Adipocyte (in vitro differentiated cells): ENCODE measurements at regions not wholly inside any gene's neighbourhood (a gene's known extent, or its start where the extent isn't known, plus 50 kb on each side); places are given as distances from the start of the nearest gene placed in this dataset.

Experiments used
- DNase-seq: peaks from one replicate; pipeline ENCODE4 v3.0.0-alpha.2; 2015; ENCODE audit warnings: low read depth
- H3K27me3 ChIP-seq: replicated peaks from 2 replicates; pipeline ENCODE4 v1.7.0; 2013; ENCODE audit warnings: mild to moderate bottlenecking, low read length, moderate library complexity; ENCODE audit not compliant: control insufficient read depth, insufficient read depth
- H3K36me3 ChIP-seq: 2 replicates; pipeline ENCODE4 v1.7.0; 2013; ENCODE audit warnings: low read length, mild to moderate bottlenecking, moderate library complexity; ENCODE audit not compliant: control insufficient read depth, insufficient read depth, severe bottlenecking
- H3K4me1 ChIP-seq: 2 replicates; pipeline ENCODE4 v1.7.0; 2013; ENCODE audit warnings: mild to moderate bottlenecking, low read length, moderate library complexity; ENCODE audit not compliant: control insufficient read depth, insufficient read depth
- H3K4me3 ChIP-seq: 2 replicates; pipeline ENCODE4 v1.7.0; 2013; ENCODE audit warnings: mild to moderate bottlenecking, low read length, moderate library complexity
- H3K9ac ChIP-seq: 2 replicates; pipeline ENCODE4 v1.7.0; 2013; ENCODE audit warnings: mild to moderate bottlenecking, low read length, moderate library complexity
- H3K9me3 ChIP-seq: 2 replicates; pipeline ENCODE4 v1.7.0; 2013; ENCODE audit warnings: mild to moderate bottlenecking, low read length, moderate library complexity; ENCODE audit not compliant: control insufficient read depth

DNA sequence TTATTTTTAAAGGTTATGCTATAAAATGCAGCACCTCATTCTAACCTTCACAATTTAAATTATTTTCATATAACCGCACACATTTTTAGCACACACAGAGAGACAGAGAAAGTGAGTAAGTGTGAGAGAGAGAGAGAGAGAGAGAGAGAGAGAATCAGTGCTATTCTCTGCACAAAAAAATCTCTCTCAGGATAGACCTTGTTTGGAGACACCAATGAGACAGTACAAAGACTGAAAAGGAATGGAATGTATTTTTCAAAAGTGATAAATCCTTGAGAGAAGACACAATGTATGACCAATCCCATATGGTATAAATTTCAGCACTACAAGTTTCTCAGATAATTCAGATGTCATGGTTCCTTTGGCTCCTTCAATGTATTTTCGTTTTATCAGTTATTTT, 132.1 kb upstream of the PCDH18 start:
- peak; percentile 59 for DNase-seq
- no peaks in the 10 kb centered on the region for H3K27me3 ChIP-seq
- peak overlapping the region; percentile 40 for H3K4me3 ChIP-seq
- peaks cover 59% of the 10 kb centered on the region for H3K4me1 ChIP-seq
- H3K9ac ChIP-seq, result peak overlapping the region; percentile 74
- H3K9me3 ChIP-seq, result peaks cover 12% of the 10 kb centered on the region
- no peaks in the 10 kb centered on the region for H3K36me3 ChIP-seq

DNA sequence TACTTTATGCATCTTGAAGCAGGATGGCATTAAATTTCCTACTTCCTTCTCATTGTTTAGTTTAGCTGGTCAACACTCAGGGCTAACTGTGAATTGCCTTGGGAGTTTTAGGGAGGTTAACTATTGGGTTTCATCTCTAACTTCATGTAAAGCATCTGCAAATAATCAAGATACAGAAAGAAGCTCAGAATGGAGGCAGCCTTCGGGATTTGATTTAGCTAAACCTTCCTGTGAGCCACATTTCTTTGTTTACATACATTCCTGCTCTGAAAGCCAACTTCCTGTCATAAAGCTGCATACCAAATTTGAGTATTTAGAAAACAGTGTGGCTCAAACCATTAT, 131.7 kb upstream of the PCDH18 start:
- DNase-seq, result peak; percentile 90

DNA sequence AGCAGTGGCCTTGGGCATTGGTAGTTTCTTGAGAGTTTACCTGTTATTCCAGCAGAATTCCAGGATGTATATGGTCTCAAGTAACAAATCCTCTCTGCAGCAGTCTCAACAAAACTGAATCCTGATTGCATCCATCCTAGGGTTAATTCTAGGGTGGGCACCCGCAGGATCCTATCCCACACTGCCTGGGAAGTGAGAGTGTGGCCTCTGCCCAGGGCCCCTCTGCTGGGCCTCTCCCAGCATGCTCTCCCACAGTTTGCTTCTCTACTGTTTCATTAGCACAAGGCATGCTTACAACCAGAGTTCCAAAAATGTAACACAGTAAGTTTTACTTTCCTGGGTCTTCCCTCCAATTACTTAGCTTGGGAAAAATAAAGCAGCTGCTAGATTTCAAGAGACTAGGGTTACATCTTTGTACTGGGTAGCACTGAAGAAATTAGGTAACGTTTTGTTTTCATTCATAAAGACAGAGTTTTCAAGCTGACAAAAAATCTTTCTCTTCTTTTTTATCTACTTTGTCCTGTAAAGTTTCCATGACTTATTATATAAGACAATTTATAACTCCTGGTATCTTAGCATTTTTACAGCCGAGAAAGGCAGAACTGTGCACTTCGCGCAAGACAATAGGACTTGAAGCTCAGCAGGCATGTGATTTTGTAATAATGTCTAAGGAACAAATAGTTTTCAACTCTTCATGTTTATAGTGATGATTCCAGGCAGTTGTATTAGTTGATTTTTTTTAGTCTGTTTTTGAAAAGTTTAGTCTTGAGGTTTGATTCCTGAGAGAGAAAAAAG, 131.2 kb upstream of the PCDH18 start:
- peaks cover 12% of the 10 kb centered on the region for H3K9me3 ChIP-seq
- H3K36me3 ChIP-seq, result no peaks in the 10 kb centered on the region
- H3K4me3 ChIP-seq, result peak overlapping the region; percentile 40
- DNase-seq, result peak; percentile 46
- peak overlapping the region; percentile 74 for H3K9ac ChIP-seq
- H3K27me3 ChIP-seq, result no peaks in the 10 kb centered on the region
- peaks cover 64% of the 10 kb centered on the region for H3K4me1 ChIP-seq

More for the DNA sequence above, 131.7 kb upstream of the PCDH18 start:
- Histone ChIP-seq H3K9ac (peak overlapping the region; percentile 74), H3K27me3 (no peaks in the 10 kb centered on the region), H3K36me3 (no peaks in the 10 kb centered on the region), H3K9me3 (peaks cover 12% of the 10 kb centered on the region), H3K4me1 (peaks cover 59% of the 10 kb centered on the region), H3K4me3 (peak overlapping the region; percentile 40)

DNA sequence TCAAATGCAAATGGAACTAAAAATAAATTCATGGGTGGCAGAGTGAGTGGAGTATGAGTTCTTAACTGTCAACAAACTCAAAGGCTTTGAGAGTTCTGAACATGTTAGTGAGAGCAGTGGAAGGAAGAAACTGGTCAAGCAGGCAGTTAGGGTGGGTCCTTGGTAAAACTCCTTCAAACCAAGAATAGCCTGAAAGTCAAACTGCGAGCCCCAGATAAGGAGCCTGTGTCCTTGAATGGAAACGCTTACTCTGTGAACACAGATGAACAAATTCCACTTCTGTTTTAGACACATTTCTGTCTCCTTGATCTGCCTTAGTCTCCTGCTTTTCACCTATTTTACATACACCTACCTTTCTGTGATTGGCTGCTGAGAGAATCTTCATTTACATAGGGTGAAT, 129.4 kb upstream of the PCDH18 start:
- H3K4me3 ChIP-seq, result peak overlapping the region; percentile 58
- no peaks in the 10 kb centered on the region for H3K27me3 ChIP-seq
- peaks cover 68% of the 10 kb centered on the region for H3K4me1 ChIP-seq
- no peak for DNase-seq
- H3K36me3 ChIP-seq, result no peaks in the 10 kb centered on the region
- H3K9ac ChIP-seq, result peak overlapping the region; percentile 89
- peaks cover 12% of the 10 kb centered on the region for H3K9me3 ChIP-seq

DNA sequence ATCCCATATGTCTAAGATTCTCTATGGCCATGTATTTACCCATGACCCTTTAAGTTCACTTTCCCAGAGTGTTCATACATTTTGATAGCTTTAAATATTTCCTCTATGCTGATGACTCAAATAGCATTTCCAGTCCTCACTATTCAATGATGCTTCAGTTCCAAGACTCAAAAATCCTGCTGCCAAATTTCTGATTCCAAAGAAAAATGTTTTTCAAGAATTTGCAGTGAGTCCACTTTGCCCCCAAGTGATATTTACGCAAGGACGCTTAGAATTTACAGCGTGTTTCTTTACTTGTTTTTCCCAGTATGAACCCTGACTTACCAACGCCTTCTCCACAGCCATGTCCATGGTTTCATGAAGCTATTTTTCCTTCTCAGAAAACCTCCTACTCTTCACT, 127.9 kb upstream of the PCDH18 start:
- Histone ChIP-seq H3K36me3 (no peaks in the 10 kb centered on the region), H3K9me3 (peaks cover 12% of the 10 kb centered on the region), H3K4me1 (peaks cover 71% of the 10 kb centered on the region), H3K27me3 (no peaks in the 10 kb centered on the region), H3K4me3 (peak overlapping the region; percentile 46), H3K9ac (peak overlapping the region; percentile 89)
- no peak for DNase-seq

DNA sequence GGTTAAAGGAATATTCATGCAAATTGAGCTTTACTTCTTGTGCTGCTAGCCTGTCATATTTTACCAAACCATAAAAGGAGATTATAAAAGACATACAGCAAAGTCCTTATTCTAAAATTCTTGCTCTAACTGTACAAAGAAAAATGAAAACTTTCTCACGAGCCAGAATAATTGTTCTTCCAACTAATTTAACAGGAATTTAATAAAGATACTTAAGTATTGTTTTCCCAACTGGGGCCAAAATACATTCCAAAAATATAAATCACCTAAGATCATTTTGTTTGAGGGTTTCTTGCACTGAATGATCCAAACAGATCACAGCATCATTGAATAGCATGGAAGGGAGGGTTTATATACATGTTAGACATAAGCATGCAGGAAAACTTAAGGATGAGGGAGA, 127.1 kb upstream of the PCDH18 start:
- Histone ChIP-seq H3K9me3 (peaks cover 12% of the 10 kb centered on the region), H3K4me3 (peak overlapping the region; percentile 66), H3K36me3 (no peaks in the 10 kb centered on the region), H3K27me3 (no peaks in the 10 kb centered on the region), H3K4me1 (peaks cover 69% of the 10 kb centered on the region), H3K9ac (peak overlapping the region; percentile 85)
- DNase-seq, result no peak

DNA sequence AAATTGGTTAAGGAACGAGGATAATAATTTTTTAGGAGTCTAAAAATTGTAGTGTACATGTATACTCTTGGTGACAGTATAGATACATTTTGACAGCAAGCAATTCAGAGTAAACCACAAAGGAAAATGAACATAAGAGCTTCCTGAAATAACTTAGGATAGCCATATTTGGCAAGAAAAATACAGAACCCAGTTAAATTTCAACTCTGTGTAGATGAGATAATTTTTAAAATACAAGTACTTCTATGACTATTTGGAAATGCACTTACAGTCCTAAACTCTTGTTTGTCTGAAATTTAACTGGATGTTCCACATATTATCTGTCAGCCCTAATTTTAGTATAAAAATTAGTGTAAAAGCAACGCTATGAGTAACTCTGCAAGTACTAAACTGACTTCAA, 124.4 kb upstream of the PCDH18 start:
- no peak for DNase-seq
- H3K4me1 ChIP-seq, result peaks cover 63% of the 10 kb centered on the region
- H3K27me3 ChIP-seq, result no peaks in the 10 kb centered on the region
- peaks cover 4% of the 10 kb centered on the region for H3K9me3 ChIP-seq
- H3K9ac ChIP-seq, result no peak overlapping the region
- no peak overlapping the region for H3K4me3 ChIP-seq
- H3K36me3 ChIP-seq, result no peaks in the 10 kb centered on the region

DNA sequence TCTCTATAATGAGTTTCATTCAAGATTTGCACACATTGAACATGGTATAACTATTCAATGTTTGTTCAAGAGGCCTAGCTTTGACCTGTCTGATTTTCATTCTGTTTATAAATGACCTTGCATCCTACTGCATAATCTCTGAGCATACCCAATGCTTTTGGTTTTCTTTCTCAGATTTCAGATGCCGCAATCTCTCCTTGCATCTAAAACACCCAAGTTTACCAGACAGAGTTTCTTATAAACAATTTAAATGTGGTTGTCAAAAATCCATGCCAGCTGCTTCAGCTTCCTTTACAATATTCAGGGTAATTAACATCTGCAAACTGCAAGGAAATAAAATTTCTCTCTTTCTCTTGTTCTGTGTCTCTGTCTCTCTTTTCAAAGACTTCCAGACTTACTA, 123.0 kb upstream of the PCDH18 start:
- DNase-seq, result peak; percentile 56
- peaks cover 49% of the 10 kb centered on the region for H3K4me1 ChIP-seq

DNA sequence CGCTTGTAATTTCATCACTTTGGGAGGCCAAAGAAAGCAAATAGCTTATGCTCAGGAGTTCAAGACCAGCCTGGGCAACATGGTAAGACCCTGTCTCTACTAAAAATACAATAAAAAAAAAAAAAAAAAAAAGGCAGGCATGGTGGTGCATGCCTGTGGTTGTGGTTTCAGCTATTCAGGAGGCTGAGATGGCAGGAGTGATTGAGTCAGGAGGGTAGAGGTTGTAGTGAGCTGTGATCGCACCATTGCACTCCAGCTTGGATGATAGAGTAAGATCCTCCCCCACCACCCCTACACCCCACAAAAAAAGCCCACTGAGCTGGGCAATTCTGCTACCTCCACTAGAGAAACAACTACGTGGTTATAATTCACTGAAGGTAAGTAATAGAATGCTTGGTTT, 118.8 kb upstream of the PCDH18 start:
- no peaks in the 10 kb centered on the region for H3K36me3 ChIP-seq
- no peaks in the 10 kb centered on the region for H3K27me3 ChIP-seq
- peaks cover 2% of the 10 kb centered on the region for H3K9me3 ChIP-seq
- no peak overlapping the region for H3K9ac ChIP-seq
- H3K4me1 ChIP-seq, result peaks cover 27% of the 10 kb centered on the region
- no peak for DNase-seq
- no peak overlapping the region for H3K4me3 ChIP-seq

More for the DNA sequence above, 123.0 kb upstream of the PCDH18 start:
- Histone ChIP-seq H3K27me3 (no peaks in the 10 kb centered on the region), H3K9me3 (no peaks in the 10 kb centered on the region), H3K4me3 (no peak overlapping the region), H3K9ac (peak overlapping the region; percentile 38), H3K36me3 (no peaks in the 10 kb centered on the region)

DNA sequence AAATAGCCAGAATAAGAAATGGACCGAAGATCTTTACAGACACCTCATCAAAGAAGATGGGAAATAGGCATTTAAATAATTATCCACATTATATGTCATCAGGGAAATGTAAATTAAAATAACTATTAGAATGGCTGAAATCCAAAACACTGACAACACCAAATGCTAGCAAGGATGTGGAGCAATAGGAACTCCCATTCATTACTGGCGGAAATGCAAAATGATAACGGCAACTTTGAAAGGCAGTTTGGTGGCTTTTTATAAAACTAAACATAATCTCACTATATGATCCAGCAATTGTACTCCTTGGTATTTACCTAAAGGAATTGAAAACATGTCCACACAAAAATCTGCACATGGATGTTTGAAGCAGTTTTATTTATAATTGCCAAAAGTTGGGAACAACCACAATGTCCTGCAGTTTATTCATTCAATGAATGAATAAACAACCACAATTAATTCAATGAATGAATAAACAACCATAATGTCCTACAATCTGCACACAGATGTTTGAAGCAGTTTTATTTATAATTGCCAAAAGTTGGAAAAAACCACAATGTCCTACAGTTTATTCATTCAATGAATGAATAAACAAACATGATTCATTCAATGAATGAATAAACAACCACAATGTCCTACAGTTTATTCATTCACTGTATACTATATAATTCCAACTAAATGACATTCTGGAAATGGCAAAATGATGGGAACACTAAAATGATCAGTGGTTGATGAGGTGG, 117.6 kb upstream of the PCDH18 start:
- H3K4me1 ChIP-seq, result peaks cover 28% of the 10 kb centered on the region
- H3K4me3 ChIP-seq, result no peak overlapping the region
- DNase-seq, result no peak
- no peaks in the 10 kb centered on the region for H3K36me3 ChIP-seq
- peaks cover 2% of the 10 kb centered on the region for H3K9me3 ChIP-seq
- H3K9ac ChIP-seq, result no peak overlapping the region
- H3K27me3 ChIP-seq, result no peaks in the 10 kb centered on the region

DNA sequence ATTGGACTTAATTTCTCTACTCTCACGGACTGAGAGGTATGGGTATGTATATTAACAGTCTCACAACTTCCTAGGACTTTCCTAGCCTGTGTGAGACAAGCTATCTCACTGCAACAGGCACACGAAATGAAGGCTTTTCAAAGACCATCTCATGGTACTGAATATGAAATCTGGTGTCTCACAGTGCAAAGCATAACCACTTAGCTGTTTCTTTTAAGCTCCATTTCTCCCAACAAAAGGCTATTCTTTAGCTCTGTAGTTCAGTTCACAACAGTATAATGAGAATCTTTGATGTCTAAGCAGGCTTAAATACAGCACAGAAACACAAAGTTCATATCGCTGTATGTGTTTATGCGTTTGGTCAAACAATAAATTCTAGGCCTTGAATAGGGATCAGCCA, 116.2 kb upstream of the PCDH18 start:
- Histone ChIP-seq H3K36me3 (no peaks in the 10 kb centered on the region), H3K4me3 (no peak overlapping the region), H3K27me3 (no peaks in the 10 kb centered on the region), H3K9ac (no peak overlapping the region), H3K4me1 (peaks cover 37% of the 10 kb centered on the region), H3K9me3 (peaks cover 2% of the 10 kb centered on the region)
- DNase-seq, result no peak
